Transverse colon (tissue), 4 donors: ENCODE measurements at regions not wholly inside any gene's neighbourhood (a gene's known extent, or its start where the extent isn't known, plus 50 kb on each side); places are given as distances from the start of the nearest gene placed in this dataset.

Source experiments
- DNase-seq: peaks from one replicate; pipeline ENCODE4 v3.0.0-alpha.2; 2019
- H3K27ac ChIP-seq, 4 donors: fragments of 200-600 bp; sonication (generic); 2 replicates each; pipeline ENCODE4 v1.5.1; 2016 to 2018; ENCODE audit warnings: inconsistent platforms in 4 of 4
- H3K27me3 ChIP-seq: fragments of 200-600 bp; sonication (generic); 2 replicates; pipeline ENCODE4 v1.5.1; 2017; ENCODE audit warnings: inconsistent platforms
- H3K36me3 ChIP-seq, 4 donors: fragments of 200-600 bp; sonication (generic); 2 replicates each; pipeline ENCODE4 v1.5.1; 2017 to 2019; ENCODE audit warnings: inconsistent platforms in 4 of 4
- H3K4me1 ChIP-seq, 4 donors: fragments of 200-600 bp; sonication (generic); 2 replicates each; pipeline ENCODE4 v1.5.1; 2017 to 2020; ENCODE audit warnings: inconsistent platforms in 4 of 4
- H3K4me3 ChIP-seq, 4 donors: fragments of 200-600 bp; sonication (generic); 1 replicate in 1 of 4; 2 replicates in 3 of 4; pipeline versions ENCODE4 v1.5.1 to v1.6.1; 2017 to 2019; ENCODE audit warnings: inconsistent platforms in 4 of 4
- H3K9me3 ChIP-seq, 2 donors: fragments of 200-600 bp; sonication (generic); 2 replicates each; pipeline ENCODE4 v1.5.1; 2017 to 2019; ENCODE audit warnings: inconsistent platforms in 2 of 2
- CTCF ChIP-seq, 5 experiments: fragments of 200-600 bp in 3 of 5; fragments of 450-650 bp in 2 of 5; sonication (generic) in 3 of 5; IDR thresholded peaks; 1 replicate in 2 of 5; 2 replicates in 3 of 5; pipeline ENCODE4 v1.5.1; 2016 to 2017; ENCODE audit warnings: antibody characterized with exemption in 5 of 5, inconsistent platforms in 3 of 5, mild to moderate bottlenecking in 2 of 5, moderate library complexity in 1 of 5
- EP300 ChIP-seq: sonication (generic); formaldehyde crosslinking; IDR thresholded peaks from one replicate; pipeline ENCODE4 v1.6.1; 2017; ENCODE audit warnings: antibody characterized with exemption, low read depth
- POLR2A ChIP-seq: fragments of 450-650 bp; IDR thresholded peaks from one replicate; pipeline ENCODE4 v1.6.1; 2016; ENCODE audit warnings: antibody characterized with exemption, mild to moderate bottlenecking, moderate library complexity
- POLR2AphosphoS5 ChIP-seq, 3 donors: sonication (generic); formaldehyde crosslinking; IDR thresholded peaks; one replicate each; pipeline ENCODE4 v1.6.1; 2016; ENCODE audit warnings: antibody characterized with exemption in 3 of 3
- WGBS, 2 donors: methylation state at CpG; one replicate each; pipeline ENCODE4 v1.1.5; 2018; ENCODE audit warnings: low coverage in 1 of 2; 5-methylcytosine and 5-hydroxymethylcytosine counted together
- in situ Hi-C, 4 donors: fragments of 200-750 bp; cut with MboI; loops; one replicate each; pipeline versions ENCODE4 v1.15.0 to v1.15.1; 2017; ENCODE audit warnings: low sequenced_read_pairs in 3 of 4, low pct_ligation_motif_present in 1 of 4, low pct_unique_long_range_greater_than_20kb in 1 of 4
- intact Hi-C: fragments of 100-400 bp; cut with DNase I; formaldehyde crosslinking; loops from one replicate; pipeline ENCODE4 v1.15.1; 2023; ENCODE audit warnings: low total_unique reads

DNA sequence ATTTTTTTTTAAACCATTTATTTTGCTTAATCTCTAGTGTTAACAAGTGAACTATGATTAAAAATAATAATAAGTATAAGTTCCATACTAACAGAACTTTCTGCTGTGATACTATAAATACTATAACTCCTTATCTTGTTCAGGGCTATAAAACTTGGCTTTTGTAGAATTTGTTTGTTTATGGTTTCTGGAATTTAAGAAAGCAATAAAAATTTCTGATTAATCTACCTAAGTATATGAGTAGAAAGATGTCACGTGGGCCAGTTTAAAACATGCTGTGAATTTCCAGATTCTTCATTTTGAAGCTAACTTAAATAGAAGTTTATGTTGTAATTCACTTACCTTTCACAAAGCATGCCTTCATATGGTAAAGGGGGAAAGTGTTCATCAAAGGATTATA, 1236.3 kb upstream of the ACVR2A start:
- no peaks in the 10 kb centered on the region for H3K27me3 ChIP-seq
- H3K4me1 ChIP-seq, result peaks cover 0 to under 1% (median 0%) of the 10 kb centered on the region in 4 donors
- no peak for DNase-seq
- H3K9me3 ChIP-seq, result no peaks in the 10 kb centered on the region
- in situ Hi-C loops, result no loop called here
- no peak overlapping the region for H3K27ac ChIP-seq
- no peak overlapping the region for H3K4me3 ChIP-seq
- intact Hi-C loops, result no loop called here
- 18 to 24% methylated on average over 1 of the region's 1 CpG for WGBS, 2 donors
- no peak for TF ChIP-seq POLR2AphosphoS5 (IDR thresholded peaks at IDR 0.05)
- TF ChIP-seq EP300, result no peak
- TF ChIP-seq POLR2A, result no peak
- TF ChIP-seq CTCF (IDR thresholded peaks at IDR 0.05), result no peak
- H3K36me3 ChIP-seq, result no peaks in the 10 kb centered on the region

DNA sequence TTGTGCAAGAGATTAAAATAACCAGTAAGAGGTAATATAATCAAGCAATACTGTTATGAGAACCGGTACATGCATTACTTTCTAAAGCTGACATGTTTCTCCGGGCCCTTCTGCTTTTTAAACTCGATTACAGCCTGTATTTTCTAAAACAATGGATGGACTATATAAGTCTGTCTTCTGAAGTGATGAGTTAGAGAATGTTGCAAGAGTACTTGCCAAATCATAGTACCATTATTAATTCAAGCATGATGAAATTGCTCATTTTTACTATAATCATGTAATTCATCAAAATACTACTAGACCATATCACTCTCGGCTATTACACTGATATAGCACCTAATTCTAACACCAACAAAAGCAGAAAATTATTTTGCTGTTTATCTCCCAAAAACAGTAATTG, 1240.3 kb upstream of the ACVR2A start:
- in situ Hi-C loops, result no loop called here
- no peak overlapping the region for H3K4me3 ChIP-seq
- 83 to 91% methylated on average over 4 of the region's 4 CpGs for WGBS, 2 donors
- no peaks in the 10 kb centered on the region for H3K27me3 ChIP-seq
- intact Hi-C loops, result no loop called here
- TF ChIP-seq EP300 (no peak), CTCF (IDR thresholded peaks at IDR 0.05) (no peak), POLR2A (no peak), POLR2AphosphoS5 (IDR thresholded peaks at IDR 0.05) (no peak)
- no peak for DNase-seq
- no peaks in the 10 kb centered on the region for H3K36me3 ChIP-seq
- no peaks in the 10 kb centered on the region for H3K9me3 ChIP-seq
- no peak overlapping the region for H3K27ac ChIP-seq
- H3K4me1 ChIP-seq, result peaks cover 0 to 5% (median 0%) of the 10 kb centered on the region in 4 donors

GRCh38 chr2:146602856-146603255, 1242.0 kb upstream of the ACVR2A start:
- 56 to 58% methylated on average over 1 to 3 of the region's 3 CpGs for WGBS, 2 donors
- Histone ChIP-seq H3K27me3 (no peaks in the 10 kb centered on the region), H3K9me3 (no peaks in the 10 kb centered on the region), H3K4me1 (peaks cover 0 to 5% (median 0%) of the 10 kb centered on the region in 4 donors), H3K27ac (no peak overlapping the region), H3K4me3 (no peak overlapping the region), H3K36me3 (no peaks in the 10 kb centered on the region)
- intact Hi-C loops (no loop called here), in situ Hi-C loops (no loop called here)
- no peak for TF ChIP-seq POLR2A
- no peak for TF ChIP-seq EP300
- TF ChIP-seq CTCF (IDR thresholded peaks at IDR 0.05), result no peak
- TF ChIP-seq POLR2AphosphoS5 (IDR thresholded peaks at IDR 0.05), result no peak
- DNase-seq, result no peak

GRCh38 chr2:146602383-146602782, 1242.4 kb upstream of the ACVR2A start:
- H3K4me1 ChIP-seq, result peaks cover 0 to 5% (median 0%) of the 10 kb centered on the region in 4 donors
- H3K27ac ChIP-seq, result no peak overlapping the region
- H3K9me3 ChIP-seq, result no peaks in the 10 kb centered on the region
- TF ChIP-seq POLR2A (no peak), POLR2AphosphoS5 (IDR thresholded peaks at IDR 0.05) (no peak), EP300 (no peak), CTCF (IDR thresholded peaks at IDR 0.05) (no peak)
- H3K36me3 ChIP-seq, result no peaks in the 10 kb centered on the region
- H3K4me3 ChIP-seq, result no peak overlapping the region
- H3K27me3 ChIP-seq, result no peaks in the 10 kb centered on the region
- DNase-seq, result no peak
- intact Hi-C loops, result no loop called here
- in situ Hi-C loops, result no loop called here
